H1 (cell line): ENCODE measurements at regions not wholly inside any gene's neighbourhood (a gene's known extent, or its start where the extent isn't known, plus 50 kb on each side); places are given as distances from the start of the nearest gene placed in this dataset.

Experiments used
- CTCF ChIA-PET: fragments of 300-600 bp; sonication (Branson Sonifier 250); formaldehyde crosslinking; loops from one replicate; lab custom pipeline; 2021; ENCODE audit not compliant: partially characterized antibody; lab: Charles Lee
- POLR2A ChIA-PET: fragments of 300-600 bp; sonication (Branson Sonifier 250); formaldehyde crosslinking; loops from one replicate; lab custom pipeline; 2021; ENCODE audit warnings: inconsistent platforms; ENCODE audit not compliant: partially characterized antibody; lab: Charles Lee
- DNase-seq, 2 experiments: peaks; one replicate each; pipeline versions ENCODE4 v3.0.0 to v3.0.0-alpha.2; 2010 to 2022; ENCODE audit warnings: low spot score in 2 of 2, low read depth in 1 of 2, mixed read lengths in 1 of 2
- FAIRE-seq: peaks from 2 replicates; lab custom pipeline; 2011; peaks lifted over from hg19 to GRCh38; lab: Jason Lieb, UNC
- H2AFZ ChIP-seq: 2 replicates; pipeline ENCODE4 v1.8.1; 2012; ENCODE audit warnings: low read length, inconsistent platforms
- H2AK5ac ChIP-seq: 2 replicates; pipeline ENCODE4 v1.6.1; 2013; ENCODE audit warnings: low read depth, low read length
- H2BK120ac ChIP-seq: replicated peaks from 2 replicates; pipeline ENCODE3; 2013; ENCODE audit warnings: low read depth, low read length, inconsistent platforms
- H2BK12ac ChIP-seq: 2 replicates; pipeline ENCODE4 v1.6.1; 2013; ENCODE audit warnings: low read depth, low read length
- H2BK15ac ChIP-seq: 2 replicates; pipeline ENCODE4 v1.6.1; 2013; ENCODE audit warnings: low read length
- H2BK20ac ChIP-seq: 2 replicates; pipeline ENCODE4 v1.6.1; 2013; ENCODE audit warnings: low read length
- H2BK5ac ChIP-seq: 2 replicates; pipeline ENCODE4 v1.6.1; 2013; ENCODE audit warnings: low read depth, low read length
- H3K14ac ChIP-seq: 2 replicates; pipeline ENCODE4 v1.6.1; 2013; ENCODE audit warnings: inconsistent platforms; ENCODE audit not compliant: insufficient read length
- H3K18ac ChIP-seq: 2 replicates; pipeline ENCODE4 v1.6.1; 2013; ENCODE audit warnings: low read length; ENCODE audit errors: extremely low read depth
- H3K23ac ChIP-seq: 2 replicates; pipeline ENCODE4 v1.6.1; 2013; ENCODE audit warnings: inconsistent platforms; ENCODE audit not compliant: insufficient read length
- H3K23me2 ChIP-seq: 2 replicates; pipeline ENCODE4 v1.6.1; 2013; ENCODE audit warnings: low read depth, low read length
- H3K27ac ChIP-seq: 2 replicates; pipeline ENCODE4 v1.6.1; 2011; ENCODE audit warnings: low read depth, low read length, inconsistent platforms
- H3K27me3 ChIP-seq, 4 experiments: replicated peaks in 1 of 4; 1 replicate in 1 of 4; 2 replicates in 3 of 4; pipeline versions ENCODE4 v1.6.1 to v1.8.1; 2011 to 2013; ENCODE audit warnings: low read length in 3 of 4, mild to moderate bottlenecking in 3 of 4, inconsistent platforms in 2 of 4, mixed read lengths in 2 of 4, moderate library complexity in 1 of 4; ENCODE audit not compliant: control insufficient read depth in 3 of 4, insufficient read depth in 3 of 4; ENCODE audit errors: extremely low read depth in 1 of 4
- H3K36me3 ChIP-seq, 4 experiments: 2 replicates each; pipeline versions ENCODE4 v1.6.1 to v1.8.1; 2011 to 2013; ENCODE audit warnings: mild to moderate bottlenecking in 4 of 4, low read length in 3 of 4, moderate library complexity in 2 of 4, control low read depth in 1 of 4, inconsistent platforms in 1 of 4; ENCODE audit not compliant: insufficient read depth in 4 of 4, control insufficient read depth in 2 of 4
- H3K4ac ChIP-seq: replicated peaks from 2 replicates; pipeline ENCODE3; 2013; ENCODE audit warnings: low read length, low read depth, mixed read lengths, inconsistent platforms; ENCODE audit not compliant: insufficient read length
- H3K4me1 ChIP-seq, 4 experiments: replicated peaks in 1 of 4; 1 replicate in 1 of 4; 2 replicates in 3 of 4; pipeline versions ENCODE4 v1.6.1 to v1.8.1; 2011 to 2013; ENCODE audit warnings: low read length in 3 of 4, inconsistent platforms in 2 of 4, mixed read lengths in 1 of 4; ENCODE audit not compliant: insufficient read depth in 4 of 4, control insufficient read depth in 3 of 4
- H3K4me2 ChIP-seq, 2 experiments: 2 replicates each; pipeline versions ENCODE4 v1.6.1 to v1.8.1; 2011 to 2013; ENCODE audit warnings: low read depth in 2 of 2, low read length in 2 of 2, control low read depth in 1 of 2, inconsistent platforms in 1 of 2, mild to moderate bottlenecking in 1 of 2; ENCODE audit not compliant: insufficient read depth in 1 of 2
- H3K4me3 ChIP-seq, 4 experiments: fragments of 200-600, 300-600 bp in 1 of 4; sonication (generic), shearing (Covaris generic), sonication (Bioruptor Twin) in 1 of 4; 2 replicates each; pipeline versions ENCODE4 v1.5.1 to v1.8.1; 2011 to 2016; ENCODE audit warnings: low read length in 4 of 4, low read depth in 3 of 4, control low read depth in 2 of 4, inconsistent platforms in 2 of 4, mild to moderate bottlenecking in 2 of 4, mixed read lengths in 1 of 4, moderate library complexity in 1 of 4; ENCODE audit not compliant: insufficient read depth in 2 of 4; ENCODE audit errors: extremely low read depth in 1 of 4
- H3K56ac ChIP-seq: replicated peaks from 2 replicates; pipeline ENCODE3; 2013; ENCODE audit warnings: low read depth, mild to moderate bottlenecking, mixed read lengths, low read length, inconsistent platforms; ENCODE audit not compliant: insufficient read length
- H3K79me1 ChIP-seq: 2 replicates; pipeline ENCODE4 v1.6.1; 2013; ENCODE audit warnings: low read depth, low read length, control low read depth
- H3K79me2 ChIP-seq, 2 experiments: 2 replicates each; pipeline versions ENCODE4 v1.6.1 to v1.8.1; 2012 to 2013; ENCODE audit warnings: low read length in 2 of 2, mild to moderate bottlenecking in 2 of 2, inconsistent platforms in 1 of 2; ENCODE audit not compliant: insufficient read depth in 2 of 2, control insufficient read depth in 1 of 2
- H3K9ac ChIP-seq, 4 experiments: replicated peaks in 1 of 4; 1 replicate in 1 of 4; 2 replicates in 3 of 4; pipeline versions ENCODE4 v1.6.1 to v1.8.1; 2011 to 2013; ENCODE audit warnings: low read depth in 3 of 4, low read length in 3 of 4, control low read depth in 2 of 4, mild to moderate bottlenecking in 2 of 4, moderate library complexity in 2 of 4, inconsistent platforms in 1 of 4; ENCODE audit errors: extremely low read depth in 1 of 4
- H3K9me3 ChIP-seq, 2 experiments: 2 replicates each; pipeline versions ENCODE4 v1.6.1 to v1.8.1; 2012 to 2013; ENCODE audit warnings: mild to moderate bottlenecking in 2 of 2, moderate library complexity in 2 of 2, control low read depth in 1 of 2, inconsistent platforms in 1 of 2, low read depth in 1 of 2, low read length in 1 of 2, mixed read lengths in 1 of 2; ENCODE audit not compliant: insufficient read depth in 2 of 2
- H4K20me1 ChIP-seq, 2 experiments: replicated peaks in 1 of 2; 2 replicates each; pipeline versions ENCODE3 to v1.8.1; 2011 to 2013; ENCODE audit warnings: inconsistent platforms in 2 of 2, low read length in 2 of 2, mild to moderate bottlenecking in 1 of 2; ENCODE audit not compliant: insufficient read depth in 2 of 2, control insufficient read depth in 1 of 2
- H4K5ac ChIP-seq: 2 replicates; pipeline ENCODE4 v1.6.1; 2013; ENCODE audit warnings: low read length, low read depth, mixed read lengths, inconsistent platforms; ENCODE audit not compliant: insufficient read length
- H4K8ac ChIP-seq: 2 replicates; pipeline ENCODE4 v1.8.0; 2013; ENCODE audit warnings: mild to moderate bottlenecking, moderate library complexity, low read length, inconsistent platforms; ENCODE audit not compliant: insufficient read depth; ENCODE audit errors: extremely low read depth
- H4K91ac ChIP-seq: replicated peaks from 2 replicates; pipeline ENCODE3; 2013; ENCODE audit warnings: low read length, mixed read lengths, inconsistent platforms; ENCODE audit not compliant: insufficient read length
- ASH2L ChIP-seq: fragments of 200-600, 300-600 bp; sonication (generic); IDR thresholded peaks from one replicate; pipeline ENCODE4 v1.7.1; 2017; ENCODE audit warnings: low read length
- CHD2 ChIP-seq: IDR thresholded peaks from 2 replicates; pipeline ENCODE4 v1.6.1; 2012; ENCODE audit warnings: low read length, improper control_type of control experiment
- KDM1A ChIP-seq: fragments of 200-600, 300-600 bp; sonication (generic); IDR thresholded peaks from 2 replicates; pipeline ENCODE4 v1.7.1; 2016; ENCODE audit warnings: mild to moderate bottlenecking, low read length, borderline replicate concordance
- KDM4A ChIP-seq: IDR thresholded peaks from one replicate; pipeline ENCODE4 v1.7.1; 2012; ENCODE audit warnings: low read depth, mild to moderate bottlenecking, moderate library complexity, low read length, inconsistent platforms; ENCODE audit not compliant: severe bottlenecking
- NANOG ChIP-seq: IDR thresholded peaks from 2 replicates; pipeline ENCODE4 v1.6.1; 2011; ENCODE audit warnings: low read length, low read depth, mild to moderate bottlenecking, inconsistent platforms; ENCODE audit not compliant: insufficient read depth, poor library complexity, severe bottlenecking
- RAD21 ChIP-seq, 2 experiments: IDR thresholded peaks in 1 of 2; conservative IDR thresholded peaks in 1 of 2; 2 replicates each; pipeline ENCODE4 v1.6.1; 2011; ENCODE audit warnings: low read depth in 2 of 2, low read length in 2 of 2, improper control_type of control experiment in 1 of 2, inconsistent platforms in 1 of 2, mild to moderate bottlenecking in 1 of 2, moderate library complexity in 1 of 2
- SIN3A ChIP-seq, 2 experiments: IDR thresholded peaks in 1 of 2; conservative IDR thresholded peaks in 1 of 2; 2 replicates each; pipeline ENCODE4 v1.6.1; 2011 to 2012; ENCODE audit warnings: low read length in 2 of 2, improper control_type of control experiment in 1 of 2, low read depth in 1 of 2, mild to moderate bottlenecking in 1 of 2
- SRF ChIP-seq: IDR thresholded peaks from 2 replicates; pipeline ENCODE4 v1.6.1; 2011; ENCODE audit warnings: mild to moderate bottlenecking, low read depth, low read length, moderate library complexity
- SUZ12 ChIP-seq: fragments of 200-600 bp; sonication (generic); IDR thresholded peaks from 2 replicates; pipeline ENCODE4 v1.6.1; 2012; ENCODE audit warnings: mild to moderate bottlenecking, inconsistent platforms, low read length, moderate library complexity, mixed read lengths
- TBP ChIP-seq: IDR thresholded peaks from 2 replicates; pipeline ENCODE4 v1.6.1; 2011; ENCODE audit warnings: low read depth, low read length, improper control_type of control experiment
- TEAD4 ChIP-seq: IDR thresholded peaks from 2 replicates; pipeline ENCODE4 v1.6.1; 2012; ENCODE audit warnings: low read depth, low read length, inconsistent platforms, mixed read lengths
- ZNF274 ChIP-seq: IDR thresholded peaks from 2 replicates; pipeline ENCODE4 v1.7.0; 2012; ENCODE audit warnings: low read length, borderline replicate concordance; ENCODE audit errors: extremely low read depth
- WGBS, 2 experiments: shearing (Covaris generic) in 1 of 2; methylation state at CpG; one replicate each; pipeline versions ENCODE4 v1.1.6 to v1.1.7; 2013 to 2015; ENCODE audit warnings: low lambda C conversion rate in 2 of 2, mixed read lengths in 2 of 2, inconsistent platforms in 1 of 2, low coverage in 1 of 2, missing lambda C conversion rate in 1 of 2; ENCODE audit not compliant: insufficient replicate concordance in 2 of 2, insufficient coverage in 1 of 2, insufficient read length in 1 of 2; ENCODE audit errors: extremely low coverage in 1 of 2, missing lambda C conversion rate in 1 of 2; 5-methylcytosine and 5-hydroxymethylcytosine counted together

GRCh38 chr4:3871181-3871852 lies 105.1 kb downstream of the ADRA2C start:
- no peak overlapping the region for H3K9ac ChIP-seq
- peaks cover 0 to 19% (median 8%) of the 10 kb centered on the region in 4 experiments; a peak in 6 of 7 replicates for H3K4me1 ChIP-seq
- H3K23me2 ChIP-seq: peaks cover 14% of the 10 kb centered on the region; the same call in 1 of the 2 replicates
- H3K27me3 ChIP-seq: peaks cover 7 to 40% (median 27%) of the 10 kb centered on the region in 4 experiments
- H3K23ac ChIP-seq: no peak overlapping the region
- no peak overlapping the region for H3K56ac ChIP-seq
- H2AFZ ChIP-seq: no peak overlapping the region
- ChIA-PET POLR2A (interaction anchor here (0.7 to 2.0 kb wide), 2 partner anchors 8 to 51 kb away, joined by 3 to 6 read pairs; no protein-coding TSS in a partner anchor), CTCF (interaction anchor here (1.0 to 2.7 kb wide), 8 partner anchors 10 to 87 kb away, joined by 3 to 12 read pairs (median 4); no protein-coding TSS in a partner anchor)
- no peak overlapping the region for H3K4ac ChIP-seq
- peaks cover 0 to 9% of the 10 kb centered on the region in 2 experiments; a peak in 1 of 4 replicates for H3K9me3 ChIP-seq
- H3K18ac ChIP-seq: peak overlapping the region; percentile 60
- H2AK5ac ChIP-seq: 0 out of 2 replicates have a peak overlapping the region, but pooled peaks have one; percentile 58
- no peaks in the 10 kb centered on the region for H3K36me3 ChIP-seq
- no peaks in the 10 kb centered on the region for H4K20me1 ChIP-seq
- H3K14ac ChIP-seq: no peak overlapping the region
- 11% methylated on average over 47 of the region's 53 CpGs; no CpG with 5 or more reads in 1 of the 2 experiments for WGBS, 2 experiments
- no peak overlapping the region for H4K5ac ChIP-seq
- H3K27ac ChIP-seq: no peak overlapping the region
- H3K4me2 ChIP-seq: peak overlapping the region; percentile 73 to 84
- peak; percentile 61 to 92 for DNase-seq
- H2BK15ac ChIP-seq: peak overlapping the region; percentile 95; the same call in 1 of the 2 replicates
- H3K4me3 ChIP-seq: peak overlapping the region; percentile 26 to 56 (median 44)
- H2BK120ac ChIP-seq: no peak overlapping the region
- no peak for FAIRE-seq
- peak overlapping the region; percentile 39; the same call in 1 of the 2 replicates for H2BK12ac ChIP-seq
- no peak overlapping the region; the same call in 1 of the 2 replicates for H2BK20ac ChIP-seq
- no peaks in the 10 kb centered on the region for H3K79me1 ChIP-seq
- no peak overlapping the region for H4K8ac ChIP-seq
- H4K91ac ChIP-seq: no peak overlapping the region
- no peak overlapping the region for H2BK5ac ChIP-seq
- no peaks in the 10 kb centered on the region for H3K79me2 ChIP-seq
- TF ChIP-seq CHD2 (no peak), SRF (no peak), ASH2L (peak; percentile 17), KDM4A (peak; percentile 88), SUZ12 (peak; percentile 25; the same call in 1 of the 2 replicates), NANOG (no peak), TEAD4 (no peak), SIN3A (conservative IDR thresholded peaks at IDR 0.05 in 1 of 2, IDR thresholded peaks at IDR 0.05 in 1 of 2; ENCODE audit: low read depth in 1 of 2, low read length in 2 of 2) (no peak), TBP (no peak), ZNF274 (no peak), RAD21 (IDR thresholded peaks at IDR 0.05 in 1 of 2, conservative IDR thresholded peaks at IDR 0.05 in 1 of 2; ENCODE audit: low read depth in 2 of 2, low read length in 2 of 2) (no peak), KDM1A (no peak)
